Heart left ventricle (tissue), 13 donors: ENCODE measurements at regions not wholly inside any gene's neighbourhood (a gene's known extent, or its start where the extent isn't known, plus 50 kb on each side); places are given as distances from the start of the nearest gene placed in this dataset.

Source experiments
- POLR2A ChIP-seq, 2 donors: fragments of 450-650 bp; IDR thresholded peaks; one replicate each; pipeline ENCODE4 v1.6.1; 2017; ENCODE audit warnings: antibody characterized with exemption in 2 of 2, mild to moderate bottlenecking in 2 of 2, moderate library complexity in 2 of 2
- TF ChIP-seq, protein P1 (sequence below), 12 donors: fragments of 200-600 bp; sonication (generic) in 4 of 12; IDR thresholded peaks; one replicate each; pipeline versions ENCODE4 v1.5.0 to v1.8.0; 2018 to 2022; ENCODE audit warnings: antibody characterized with exemption in 12 of 12, mild to moderate bottlenecking in 5 of 12
- donor health status: ischemic (EF 13 %, LVEDD 7.1; RV severe dilation, severe dysfunction).
- donor health status: DM: no; HTN: yes; CAD: no.
- donor health status: DM: no; HTN: no; CAD: no.
- donor health status: ischemic (EF 25% LVEDD 6.9; RV normal size, moderate dysfunction).
- donor health status: ischemic (EF 25% LVEDD 5.7; RV mildly dilated, moderate dysfunction).
- donor health status: ischemic (EF 35%, LVEDD 5.7; RV mildly dilated, moderate dysfunction).
- donor health status: nonischemic (EF 11% LVEDD 7.7; RV severe dilation, severe dysfunction).
- donor health status: DM: yes; HTN: yes; CAD: no.
- donor health status: PGD.
- donor health status: ischemic (EF 29% LVEDD 5.4; RV normal size, mild dysfunction).
- donor health status: nonischemic (EF 23%, LVEDD 6.1; RV moderate dilation, normal function).

DNA sequence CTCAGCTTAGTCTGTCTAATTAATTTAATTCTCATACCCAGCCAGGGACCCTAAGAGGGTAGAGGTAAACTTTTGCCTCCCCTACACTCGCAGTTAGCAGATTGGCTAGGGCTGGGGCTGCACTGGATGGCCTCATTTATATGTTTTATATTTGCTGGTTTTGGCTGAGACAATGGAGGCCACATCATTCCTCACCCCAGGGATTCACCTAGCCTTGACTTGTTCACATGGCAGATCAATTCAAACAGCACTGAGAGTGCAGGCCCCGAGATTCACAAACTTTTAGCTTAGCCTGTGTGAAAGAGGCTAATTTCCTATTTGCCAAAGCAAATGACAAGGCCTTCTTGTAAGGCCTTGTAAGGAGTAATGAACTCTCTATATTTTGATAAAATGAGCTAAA is 844.4 kb downstream of the ARAP2 start:
- TF ChIP-seq, protein P1, sequence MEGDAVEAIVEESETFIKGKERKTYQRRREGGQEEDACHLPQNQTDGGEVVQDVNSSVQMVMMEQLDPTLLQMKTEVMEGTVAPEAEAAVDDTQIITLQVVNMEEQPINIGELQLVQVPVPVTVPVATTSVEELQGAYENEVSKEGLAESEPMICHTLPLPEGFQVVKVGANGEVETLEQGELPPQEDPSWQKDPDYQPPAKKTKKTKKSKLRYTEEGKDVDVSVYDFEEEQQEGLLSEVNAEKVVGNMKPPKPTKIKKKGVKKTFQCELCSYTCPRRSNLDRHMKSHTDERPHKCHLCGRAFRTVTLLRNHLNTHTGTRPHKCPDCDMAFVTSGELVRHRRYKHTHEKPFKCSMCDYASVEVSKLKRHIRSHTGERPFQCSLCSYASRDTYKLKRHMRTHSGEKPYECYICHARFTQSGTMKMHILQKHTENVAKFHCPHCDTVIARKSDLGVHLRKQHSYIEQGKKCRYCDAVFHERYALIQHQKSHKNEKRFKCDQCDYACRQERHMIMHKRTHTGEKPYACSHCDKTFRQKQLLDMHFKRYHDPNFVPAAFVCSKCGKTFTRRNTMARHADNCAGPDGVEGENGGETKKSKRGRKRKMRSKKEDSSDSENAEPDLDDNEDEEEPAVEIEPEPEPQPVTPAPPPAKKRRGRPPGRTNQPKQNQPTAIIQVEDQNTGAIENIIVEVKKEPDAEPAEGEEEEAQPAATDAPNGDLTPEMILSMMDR (IDR thresholded peaks at IDR 0.05), result no peak
- TF ChIP-seq POLR2A (IDR thresholded peaks at IDR 0.05), result no peak
